ENCODE measurements at regions not wholly inside any gene's neighbourhood (a gene's known extent, or its start where the extent isn't known, plus 50 kb on each side); places are given as distances from the start of the nearest gene placed in this dataset.

DNA sequence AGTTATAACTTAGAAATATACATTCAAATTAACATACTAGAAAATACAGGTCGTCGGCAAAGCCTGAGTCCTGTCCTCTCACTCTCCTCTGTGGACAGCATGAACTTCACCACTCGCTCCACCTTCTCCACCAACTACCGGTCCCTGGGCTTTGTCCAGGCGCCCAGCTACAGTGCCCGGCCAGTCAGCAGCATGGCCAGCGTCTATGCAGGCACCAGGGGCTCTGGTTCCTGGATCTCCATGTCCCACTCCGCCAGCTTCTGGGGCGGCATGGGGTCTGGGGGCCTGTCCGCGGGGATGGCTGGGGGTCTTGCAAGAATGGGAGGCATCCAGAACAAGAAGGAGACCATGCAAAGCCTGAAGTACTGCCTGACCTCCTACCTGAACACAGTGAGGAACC lies 319.4 kb downstream of the ZFHX3 start:
- no peak for TF ChIP-seq POLR2AphosphoS5 (IDR thresholded peaks at IDR 0.05; ENCODE audit: low read depth, low read length)
- TF ChIP-seq POLR2A (IDR thresholded peaks at IDR 0.05; ENCODE audit: low read depth, low read length), result no peak
- TF ChIP-seq TAF1 (IDR thresholded peaks at IDR 0.05; ENCODE audit: low read depth, low read length), result no peak

Data from GM12891 (cell line).